NCI-H510A (cell line): ENCODE measurements at regions not wholly inside any gene's neighbourhood (a gene's known extent, or its start where the extent isn't known, plus 50 kb on each side); places are given as distances from the start of the nearest gene placed in this dataset.

ENCODE experiments used
- DNase-seq: peaks from one replicate; lab custom pipeline; 2025; lab: John Stamatoyannopoulos, UW

DNA sequence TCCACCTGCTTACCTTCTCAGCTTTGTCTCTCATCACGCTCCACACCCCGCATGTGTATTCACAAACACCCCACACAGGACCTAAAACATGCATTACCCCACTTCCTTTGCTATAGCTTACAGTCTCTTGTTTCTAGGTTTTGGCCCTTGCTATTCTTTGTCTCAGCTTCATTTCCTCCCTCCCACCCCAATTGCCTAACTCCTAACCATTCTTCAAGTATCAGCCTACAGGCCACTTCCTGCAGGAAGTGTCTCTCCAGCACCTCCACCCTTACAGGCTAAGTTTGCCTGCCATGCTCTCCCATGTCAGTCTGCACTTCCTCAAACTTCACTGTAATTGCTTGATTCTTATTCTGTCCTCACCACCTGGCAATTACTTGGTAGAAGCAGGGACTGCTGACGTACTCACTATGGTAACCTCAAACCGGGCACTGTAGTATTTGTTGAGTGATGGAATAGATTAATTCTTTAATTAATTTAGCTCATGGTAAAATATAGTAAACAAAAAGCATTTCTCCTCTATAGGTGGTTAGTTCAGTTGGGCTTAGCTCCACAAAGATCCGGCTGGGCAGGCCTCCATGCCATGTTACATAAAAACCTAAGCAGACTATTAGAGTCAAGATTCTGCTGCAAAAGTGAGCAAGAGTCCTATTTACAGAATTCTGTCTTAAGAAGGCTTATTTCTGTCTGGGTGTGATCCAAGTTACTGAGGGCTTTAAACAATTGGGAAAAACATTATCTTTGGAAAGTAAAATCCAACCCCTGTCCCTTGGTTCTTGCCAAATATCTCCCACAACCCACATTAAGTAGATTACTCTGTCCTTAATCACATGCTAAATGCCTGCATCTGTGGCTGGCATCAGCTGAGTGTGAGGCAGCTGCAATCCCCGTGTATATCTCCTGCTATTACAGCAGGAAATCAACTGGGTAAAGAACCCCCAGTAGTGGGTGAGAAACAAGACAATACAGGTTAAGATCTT lies 124.7 kb upstream of the CPEB2 start:
- no peak for DNase-seq

DNA sequence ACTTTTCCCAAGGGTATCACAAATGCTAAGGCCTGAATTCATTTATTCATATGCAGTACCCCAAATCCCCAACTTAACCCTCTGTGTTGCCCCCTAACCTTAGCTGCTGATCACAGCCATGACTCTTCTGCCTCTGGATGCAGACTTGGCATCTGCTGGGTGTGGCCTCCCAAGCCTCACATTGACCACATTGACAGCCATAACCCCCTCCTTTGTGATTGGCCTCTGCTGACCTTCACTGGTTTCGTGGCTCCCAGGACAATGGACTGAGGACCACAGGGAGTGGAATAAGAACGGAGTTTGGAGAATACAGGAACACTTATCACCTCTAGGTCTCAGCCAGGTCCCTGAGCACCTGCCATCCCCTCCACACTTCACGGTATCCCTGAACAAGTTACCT lies 123.6 kb upstream of the CPEB2 start:
- no peak for DNase-seq

DNA sequence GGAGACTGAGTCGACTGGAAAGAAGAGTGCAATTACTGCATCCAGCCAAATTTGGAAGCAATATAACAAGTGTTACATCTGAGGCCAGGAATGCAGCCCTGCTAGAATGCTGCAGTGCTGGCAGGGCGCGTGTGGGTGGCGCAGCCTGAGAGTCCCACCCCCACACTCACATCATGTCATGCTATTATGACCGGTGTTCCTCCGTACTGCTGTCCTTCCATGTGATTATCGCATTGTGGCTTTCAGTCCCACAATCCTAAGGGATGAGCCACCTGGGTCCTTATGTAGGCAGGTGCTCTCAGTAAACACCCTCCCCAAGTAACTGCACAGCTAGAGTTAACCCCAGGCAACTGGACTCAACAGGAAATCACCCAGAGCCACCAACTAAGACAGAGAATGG lies 122.6 kb upstream of the CPEB2 start:
- peak; percentile 36 for DNase-seq

DNA sequence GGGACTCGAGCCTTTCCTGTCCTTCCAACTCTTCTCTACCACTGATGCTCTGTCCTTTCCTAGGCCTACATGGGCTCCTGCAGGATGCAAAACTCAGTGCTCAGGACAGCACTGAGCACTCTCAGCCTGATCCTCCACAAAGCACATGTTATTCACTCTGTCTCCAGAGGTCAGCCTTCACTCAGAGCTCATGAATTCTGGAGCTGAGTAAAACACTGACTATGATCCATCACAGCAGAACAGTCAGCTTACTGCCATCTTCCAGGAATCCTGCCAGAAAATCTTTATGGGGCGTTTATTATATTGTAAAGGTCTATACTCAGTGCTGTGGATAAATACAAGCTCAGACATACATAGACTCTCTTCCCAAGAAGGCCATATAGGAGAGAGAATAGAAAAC lies 121.5 kb upstream of the CPEB2 start:
- no peak for DNase-seq

DNA sequence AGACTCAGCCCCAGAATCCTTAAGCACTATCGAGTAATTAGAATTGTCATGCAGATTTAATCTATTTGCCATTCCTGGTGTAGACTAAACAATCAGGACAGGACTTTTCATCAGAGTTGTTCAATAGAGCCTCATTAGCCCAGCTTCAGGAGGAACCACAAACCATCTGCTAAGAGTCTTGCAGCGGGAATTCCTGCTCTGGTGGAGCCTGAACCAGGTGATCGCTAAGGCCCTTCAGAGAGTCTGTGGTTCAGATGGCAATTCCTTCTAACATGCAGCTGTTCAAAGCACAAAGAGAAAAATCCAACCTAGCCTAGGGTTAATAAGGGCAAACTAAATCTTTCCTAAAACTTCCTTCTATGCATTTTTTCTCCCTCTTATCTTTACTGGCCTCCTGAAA lies 119.1 kb upstream of the CPEB2 start:
- no peak for DNase-seq

DNA sequence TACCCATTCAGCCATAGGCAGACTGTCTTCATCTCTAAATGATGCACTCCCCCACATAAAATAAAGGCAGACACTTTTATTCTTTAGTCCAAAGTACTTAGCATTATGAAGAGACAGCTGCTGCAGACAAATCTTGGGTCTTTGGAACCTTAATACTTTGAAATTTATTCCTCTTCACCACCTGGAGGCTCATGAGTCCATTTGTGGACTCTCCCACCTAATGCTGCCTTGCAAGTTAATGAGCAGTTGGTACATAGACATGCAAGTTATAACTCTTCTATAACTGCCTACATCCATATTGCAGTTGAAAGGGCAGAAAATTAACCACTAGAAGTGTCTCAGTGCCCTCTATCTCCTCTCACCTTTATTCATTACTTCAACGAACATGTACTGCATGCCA lies 118.6 kb upstream of the CPEB2 start:
- DNase-seq, result no peak

DNA sequence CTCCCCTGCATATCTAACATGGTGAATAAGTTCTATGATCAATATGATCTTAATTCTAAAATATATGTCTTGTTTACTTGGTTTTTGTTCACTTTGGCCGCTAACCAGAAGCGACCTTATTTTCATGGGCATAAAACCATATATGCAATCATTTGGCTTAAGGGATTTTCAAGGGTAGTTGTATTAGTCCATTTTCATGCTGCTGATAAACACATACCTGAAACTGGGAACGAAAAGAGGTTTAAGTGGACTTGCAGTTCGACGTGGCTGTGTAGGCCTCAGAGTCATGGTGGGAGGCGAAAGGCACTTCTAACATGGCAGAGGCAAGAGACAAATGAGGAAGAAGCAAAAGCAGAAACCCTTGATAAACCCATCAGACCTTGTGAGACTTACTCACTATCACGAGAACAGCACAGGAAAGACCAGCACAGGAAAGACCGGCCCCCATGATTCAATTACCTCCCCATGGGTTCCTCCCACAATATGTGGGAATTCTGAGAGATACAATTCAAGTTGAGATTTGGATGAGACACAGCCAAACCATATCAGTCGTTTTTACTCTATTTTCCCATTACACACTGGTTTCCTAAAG lies 114.3 kb upstream of the CPEB2 start:
- DNase-seq, result no peak

DNA sequence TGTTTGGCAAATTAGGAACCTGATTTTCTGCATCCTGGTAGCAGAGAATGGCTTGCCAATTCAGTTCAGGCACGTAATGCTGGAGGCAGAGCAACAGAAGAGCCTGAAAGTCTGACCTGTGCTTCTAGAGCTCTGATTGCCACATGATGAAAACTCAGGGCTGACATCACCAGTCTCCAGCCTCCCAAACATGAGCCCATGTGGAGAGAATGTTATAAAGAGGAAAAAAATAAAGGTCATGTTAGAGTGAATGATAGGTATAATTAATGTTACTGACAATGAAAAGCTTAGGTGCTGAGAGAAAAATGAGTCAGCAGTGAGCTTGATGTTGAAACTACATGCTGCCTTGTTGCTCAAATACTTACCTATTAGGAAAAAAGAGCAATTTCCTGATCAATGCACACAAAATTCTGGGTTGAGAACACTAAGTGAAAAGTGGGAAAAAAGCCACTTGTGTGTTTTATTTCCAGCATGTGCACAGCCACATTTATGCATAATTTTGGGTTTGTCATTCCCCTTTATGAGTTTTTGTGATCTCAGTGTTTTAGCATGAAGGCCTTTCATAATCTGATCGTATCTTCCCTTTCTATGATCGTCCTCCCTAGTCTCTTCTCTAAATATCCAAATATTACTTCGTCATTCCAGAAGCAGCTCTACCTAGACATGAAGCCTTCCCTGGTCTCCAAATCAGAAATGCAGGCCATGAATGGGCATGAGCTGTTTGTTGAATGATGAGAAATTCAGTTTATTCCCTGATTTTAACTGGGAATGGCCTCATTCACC lies 113.3 kb upstream of the CPEB2 start:
- DNase-seq, result no peak

DNA sequence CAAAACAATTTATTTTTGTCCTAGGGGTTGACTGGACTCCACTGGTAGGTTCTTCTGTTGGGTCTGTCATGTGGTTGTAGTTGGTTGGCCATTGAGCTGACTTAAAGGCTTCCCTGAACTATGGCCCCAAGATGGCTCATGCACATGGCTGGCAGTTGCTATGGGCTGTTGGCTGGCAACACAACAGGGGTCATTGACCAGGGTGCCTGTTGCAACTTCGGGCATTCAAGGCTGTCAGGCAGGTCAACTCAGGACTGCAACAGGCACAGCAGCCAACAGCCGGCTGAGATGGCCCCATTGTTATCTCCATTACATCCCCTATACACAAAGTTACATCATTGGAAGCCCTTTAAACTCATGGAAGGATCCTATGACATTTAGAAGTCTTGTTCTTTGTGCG lies 109.7 kb upstream of the CPEB2 start:
- no peak for DNase-seq

DNA sequence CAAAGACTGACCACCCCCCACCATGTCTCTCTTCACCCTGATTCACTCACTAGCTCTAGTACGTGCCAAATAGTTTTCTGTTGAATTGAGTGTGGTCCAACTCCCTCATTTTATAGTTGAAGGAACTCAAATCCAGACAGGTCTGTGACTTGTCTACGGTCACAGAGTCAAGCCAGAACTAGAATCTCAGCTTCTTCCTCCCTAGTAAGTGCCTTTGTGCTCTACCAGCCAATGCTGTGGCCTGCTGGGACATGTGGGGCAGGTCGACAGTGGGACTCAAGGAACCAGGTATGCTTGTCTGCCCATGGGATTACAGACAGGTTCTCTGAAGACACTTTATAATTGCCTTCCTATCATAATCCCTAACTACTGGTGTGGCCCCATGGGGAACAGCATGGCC lies 108.6 kb upstream of the CPEB2 start:
- no peak for DNase-seq

DNA sequence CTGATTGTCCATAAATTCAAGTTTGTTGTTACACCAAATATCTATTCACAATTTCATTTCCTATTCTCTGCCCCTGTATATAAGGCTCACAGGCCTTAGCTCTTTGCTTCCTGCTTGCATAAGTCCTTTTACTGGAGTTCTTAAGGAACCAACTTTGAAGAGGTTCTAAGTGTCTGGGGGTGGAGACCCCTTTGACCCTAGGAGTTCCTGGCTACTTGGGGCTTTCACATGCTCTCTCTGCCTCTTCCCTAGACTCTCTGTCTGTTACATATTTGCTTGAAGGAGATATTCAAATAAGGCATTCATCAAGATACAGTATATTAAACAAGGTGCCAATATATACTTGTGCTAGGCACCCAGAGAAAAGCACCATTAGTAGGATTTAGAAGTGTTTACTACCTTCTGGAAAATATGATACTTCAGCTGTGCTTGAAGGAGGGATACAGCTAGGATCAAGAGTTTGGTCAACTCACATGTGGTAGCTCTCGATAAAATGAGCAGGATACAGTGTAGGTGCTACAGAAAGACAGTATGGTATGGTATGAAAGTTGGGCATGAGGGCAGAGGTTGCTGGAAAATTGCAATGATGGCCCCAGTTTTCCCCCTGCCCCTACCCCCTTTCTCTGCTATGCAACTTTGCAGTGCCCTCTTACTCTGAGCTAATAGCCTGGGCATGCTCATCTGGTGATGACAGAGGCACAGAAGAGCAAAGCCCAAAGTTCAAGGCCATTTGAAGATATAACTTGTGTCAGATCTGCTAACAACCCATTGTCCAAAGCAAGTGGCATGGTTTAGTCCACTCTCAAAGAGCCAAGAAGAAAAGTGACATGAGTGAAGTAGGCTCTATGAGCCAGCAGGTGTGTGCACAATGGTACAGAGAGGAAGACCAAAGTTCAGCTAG lies 107.6 kb upstream of the CPEB2 start:
- DNase-seq, result no peak

DNA sequence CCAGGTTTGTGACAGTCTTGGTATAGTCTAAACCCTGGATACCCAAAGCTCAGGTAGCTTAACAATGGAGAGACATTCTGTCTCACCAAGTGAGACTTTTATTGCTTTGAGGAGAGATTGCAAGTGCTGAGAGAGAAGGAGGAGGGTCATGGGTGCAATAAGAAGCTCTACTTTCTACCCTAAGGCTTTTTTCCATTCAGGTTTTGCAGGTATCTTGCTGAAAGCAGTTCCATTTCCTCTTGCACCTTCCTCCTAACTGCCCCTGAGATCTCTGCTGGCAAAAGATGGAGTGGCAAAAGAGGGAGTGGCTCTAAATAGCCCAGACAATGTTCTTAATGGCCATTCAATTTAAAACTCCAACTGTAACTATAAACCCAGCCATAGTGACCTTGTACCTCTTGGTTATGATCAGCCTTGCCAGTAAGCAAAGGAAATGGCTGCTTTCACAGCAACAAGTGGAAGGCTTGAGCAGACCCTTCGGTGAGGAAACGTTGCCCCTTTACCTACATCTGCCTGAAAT lies 105.6 kb upstream of the CPEB2 start:
- no peak for DNase-seq

DNA sequence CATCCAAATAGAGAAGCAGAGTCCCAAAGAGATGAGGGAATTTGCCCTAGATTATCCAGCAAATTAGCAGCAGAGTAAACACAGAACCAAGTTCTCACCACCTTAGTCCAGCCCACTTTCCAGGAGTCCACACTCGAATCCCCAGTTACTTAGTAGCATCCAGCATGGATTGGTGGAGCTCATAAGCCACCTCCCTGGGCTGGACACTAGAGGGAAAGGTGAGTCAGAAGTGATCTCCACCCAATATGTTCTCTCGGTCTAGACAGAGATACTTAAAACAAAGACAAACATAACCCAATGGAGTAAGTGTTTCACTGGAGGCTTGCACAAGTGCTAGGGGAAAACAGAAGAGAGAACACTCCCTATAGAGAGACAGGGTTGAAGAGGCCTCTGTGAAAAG lies 105.1 kb upstream of the CPEB2 start:
- DNase-seq, result no peak

DNA sequence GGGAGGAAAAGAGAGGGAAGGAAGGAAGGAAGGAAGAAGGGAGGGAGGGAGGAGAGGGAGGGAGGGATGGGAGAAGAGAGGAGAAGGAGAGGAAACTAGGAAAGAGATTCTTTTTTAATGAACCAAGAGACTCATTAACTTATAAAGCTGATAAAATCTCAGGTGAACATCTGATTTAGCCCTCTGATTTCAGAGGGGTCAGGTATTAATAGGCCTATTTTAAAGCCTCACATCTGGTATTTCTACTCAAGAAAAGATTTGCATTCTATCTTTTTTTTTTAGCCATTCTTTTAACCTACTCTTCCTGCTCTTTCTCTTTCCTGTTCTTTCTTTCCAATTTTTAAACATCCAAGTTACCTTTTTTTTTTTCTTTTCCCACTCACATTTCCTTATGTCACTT lies 103.3 kb upstream of the CPEB2 start:
- DNase-seq, result no peak

DNA sequence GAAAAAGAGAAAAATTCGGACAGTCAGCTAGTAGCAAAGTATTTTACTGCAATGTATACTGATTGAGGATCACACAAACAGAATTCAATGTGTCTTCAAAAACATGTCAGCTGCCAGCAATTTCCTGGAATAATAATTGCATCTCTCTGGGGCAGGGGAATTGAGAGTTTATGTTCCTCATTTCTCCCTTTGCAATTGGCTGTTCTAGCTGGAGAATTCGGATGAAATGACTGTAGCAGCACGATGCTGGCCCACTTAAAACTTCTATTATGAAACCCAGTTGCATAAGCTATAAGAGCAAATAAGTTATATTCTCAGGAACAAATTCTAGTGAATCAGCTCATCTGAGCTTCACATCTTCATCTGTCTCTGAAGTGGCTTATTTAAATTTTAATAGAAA lies 99.9 kb upstream of the CPEB2 start:
- DNase-seq, result no peak

DNA sequence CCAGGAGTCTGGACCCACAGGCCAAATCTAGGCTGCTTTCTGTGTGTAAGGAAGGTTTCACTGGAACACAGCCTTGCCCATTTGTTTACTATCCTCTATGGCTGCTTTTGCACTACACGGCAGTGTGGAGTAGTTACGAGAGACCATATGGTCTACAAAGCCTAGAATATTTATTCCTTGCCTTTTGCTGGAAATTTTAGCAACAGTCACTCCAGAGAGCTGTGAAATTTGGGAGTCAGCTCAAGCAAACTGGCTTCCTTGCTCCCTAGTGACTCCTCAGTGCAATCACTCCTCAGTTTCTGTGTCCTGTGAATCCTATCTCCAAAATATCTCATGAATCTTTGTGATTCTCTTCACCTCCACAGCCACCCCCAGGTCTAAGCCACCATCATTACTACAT lies 99.0 kb upstream of the CPEB2 start:
- no peak for DNase-seq

DNA sequence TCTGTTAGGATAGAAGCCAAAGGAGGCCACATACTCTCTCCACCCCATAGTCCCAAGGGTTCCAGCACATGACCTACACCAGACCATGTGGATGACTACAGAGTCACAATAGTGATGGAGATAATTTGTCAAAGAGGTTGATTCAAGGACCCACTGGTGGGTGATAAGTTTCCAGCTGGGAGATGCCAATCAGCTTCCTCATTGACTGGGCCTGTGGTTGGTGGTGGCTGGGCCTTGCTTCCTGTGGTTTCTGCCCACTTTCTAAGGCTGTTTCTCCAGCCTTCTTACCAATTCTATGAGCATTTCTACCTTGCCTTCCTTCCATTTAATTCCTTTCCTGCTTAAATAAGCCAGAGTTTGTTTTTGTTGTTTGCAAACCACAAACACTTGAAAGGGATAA lies 95.5 kb upstream of the CPEB2 start:
- DNase-seq, result no peak

DNA sequence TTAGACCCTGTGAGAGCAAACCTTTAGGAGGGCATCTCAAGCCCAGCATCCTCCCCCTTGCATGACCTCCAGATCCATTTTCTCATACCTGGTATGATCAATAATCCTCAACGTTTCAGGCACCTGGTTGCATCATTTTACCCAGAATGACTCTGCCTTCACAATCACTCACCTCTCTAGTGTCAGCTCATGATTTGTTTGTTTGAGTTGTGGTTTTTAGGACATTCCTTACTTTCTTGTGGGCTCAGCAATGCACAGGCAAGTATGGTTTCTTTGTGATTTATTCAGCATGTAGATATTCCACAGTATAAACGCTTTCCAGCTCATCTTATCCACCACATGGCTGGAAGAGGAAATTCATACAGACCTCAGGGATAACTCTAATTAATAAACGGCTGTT lies 93.6 kb upstream of the CPEB2 start:
- no peak for DNase-seq

DNA sequence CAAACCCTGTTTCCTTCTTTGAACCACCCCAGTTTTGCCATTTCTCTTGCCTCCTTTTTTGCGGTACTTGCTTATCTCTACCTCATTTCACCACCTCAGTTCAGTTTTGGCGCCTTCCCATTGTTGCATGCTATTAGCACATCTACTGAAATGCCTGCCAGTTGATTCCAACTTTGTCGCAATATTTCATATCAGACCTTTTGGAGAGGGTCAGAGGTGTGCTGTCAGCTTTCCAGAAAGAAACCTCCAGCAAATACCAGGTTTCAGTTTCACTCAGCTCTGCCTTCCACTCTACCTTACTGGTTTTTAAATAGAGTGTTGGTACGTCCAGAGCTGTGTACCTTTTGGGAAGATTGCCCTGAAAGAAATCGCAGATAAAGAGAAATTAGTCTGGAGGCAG lies 91.9 kb upstream of the CPEB2 start:
- DNase-seq, result no peak

DNA sequence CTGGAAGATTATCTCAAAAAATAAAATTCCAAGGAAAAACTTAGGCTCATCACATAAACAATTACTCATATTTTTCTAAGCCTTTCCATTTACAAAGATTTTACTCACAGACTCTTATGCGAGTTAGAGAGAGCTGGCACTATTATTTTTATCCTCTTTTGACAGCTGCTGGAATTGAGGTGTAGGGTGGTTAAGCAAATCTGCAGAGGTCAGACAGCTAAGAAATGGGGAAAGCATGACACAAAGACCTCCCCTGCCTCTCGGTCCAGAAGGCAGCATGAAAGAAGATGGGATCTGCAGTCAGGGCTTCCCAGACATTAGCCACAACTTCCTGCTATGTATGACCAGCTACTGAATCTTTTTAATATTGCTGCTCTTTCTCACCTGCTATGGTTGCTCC lies 89.9 kb upstream of the CPEB2 start:
- no peak for DNase-seq

DNA sequence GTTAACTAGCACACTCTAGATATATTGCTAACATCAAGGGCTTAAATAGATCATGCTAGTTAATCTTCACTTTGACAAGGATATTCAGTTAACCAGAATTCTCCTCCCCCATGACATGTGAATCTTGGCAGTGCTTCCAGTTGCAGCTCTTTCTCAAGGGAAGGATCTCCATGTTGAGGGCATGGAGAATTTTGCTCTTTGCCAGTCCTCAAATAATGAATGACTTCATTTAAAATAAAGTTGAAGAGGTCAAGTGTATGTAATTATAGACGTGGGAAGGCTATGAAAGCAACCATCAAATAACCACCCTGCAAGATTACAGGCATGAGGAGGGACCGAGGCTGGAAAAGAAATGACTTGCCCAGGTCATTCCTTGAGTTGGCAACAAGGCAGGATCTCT lies 87.3 kb upstream of the CPEB2 start:
- DNase-seq, result no peak
